ENCODE measurements at regions not wholly inside any gene's neighbourhood (a gene's known extent, or its start where the extent isn't known, plus 50 kb on each side); places are given as distances from the start of the nearest gene placed in this dataset.
"Not testable (repeated sequence)": the region's sequence is repeated elsewhere in the genome, so short reads cannot be mapped to it uniquely, and the experiment has no call there.

- no peak for DNase-seq
These were observed 50.3 kb upstream of the OSBPL11 start for GRCh38 chr3:125645616-125646015.

- no peak for DNase-seq
These were observed 51.3 kb upstream of the OSBPL11 start for GRCh38 chr3:125646581-125646980.

GRCh38 chr3:125647318-125648014 is 52.2 kb upstream of the OSBPL11 start:
- no peak for DNase-seq

GRCh38 chr3:125651244-125651643 is 55.9 kb upstream of the OSBPL11 start:
- no peak for DNase-seq

- DNase-seq: no peak
These were observed 57.1 kb upstream of the OSBPL11 start for GRCh38 chr3:125652349-125652748.

DNA sequence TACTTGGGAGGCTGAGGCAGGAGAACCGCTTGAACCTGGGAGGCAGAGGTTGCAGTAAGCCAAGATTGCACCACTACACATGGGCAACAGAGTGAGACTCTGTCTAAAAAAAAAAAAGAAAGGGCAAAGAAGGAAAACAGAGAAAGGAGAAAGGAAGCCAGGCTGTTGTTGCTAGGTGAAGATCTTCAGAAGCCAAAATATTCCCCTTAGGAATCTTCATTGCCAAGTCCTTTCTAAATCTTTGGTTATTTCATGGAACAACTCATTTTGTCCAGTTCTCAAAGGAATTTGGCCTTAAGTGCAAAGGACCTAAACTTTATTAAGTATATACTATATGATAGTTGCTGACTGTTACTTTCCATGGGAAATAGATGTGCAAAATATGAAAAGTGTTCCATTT is 59.2 kb upstream of the OSBPL11 start:
- DNase-seq: no peak

DNA sequence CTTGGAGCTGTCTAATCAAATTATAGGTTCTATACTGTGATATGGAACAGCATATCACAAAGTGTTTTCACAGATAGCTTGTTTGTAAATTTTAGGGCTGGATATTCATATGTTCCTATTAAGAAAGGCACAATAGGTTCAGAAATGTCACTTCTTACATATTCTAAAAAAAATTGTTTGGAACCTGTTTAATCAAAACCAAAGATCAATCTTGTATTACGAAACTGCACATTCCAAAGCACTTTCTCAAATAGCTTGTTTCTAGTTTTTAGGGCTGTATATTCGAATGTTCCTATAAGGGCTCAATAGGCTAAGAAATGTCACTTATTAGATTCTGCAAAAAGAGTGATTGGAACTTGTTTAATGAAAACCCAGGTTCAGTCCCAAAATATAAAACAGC is 67.4 kb upstream of the OSBPL11 start:
- no peak for DNase-seq

GRCh38 chr3:125670352-125670751 is 75.1 kb upstream of the OSBPL11 start:
- DNase-seq: no peak

DNA sequence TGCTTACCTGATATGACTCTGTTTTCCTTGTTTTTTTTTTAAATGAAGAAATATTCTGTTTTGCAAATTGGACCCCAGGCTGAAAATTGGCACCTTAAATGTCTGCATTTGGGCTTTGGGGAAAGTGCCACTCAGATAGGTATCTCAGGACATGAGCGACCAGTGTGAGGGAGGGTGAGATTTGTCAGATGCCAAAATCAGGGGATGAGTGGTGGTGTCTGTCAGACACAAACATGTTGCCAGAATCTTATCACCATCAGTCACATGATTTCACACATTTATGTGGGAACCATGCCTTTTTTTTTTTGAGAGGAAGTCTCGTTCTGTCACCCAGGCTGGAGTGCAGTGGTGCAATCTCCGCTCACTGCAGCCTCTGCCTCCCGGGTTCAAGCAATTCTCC is 75.6 kb upstream of the OSBPL11 start:
- DNase-seq: no peak

- no peak for DNase-seq
These were observed 76.4 kb upstream of the OSBPL11 start for GRCh38 chr3:125671461-125672243.

GRCh38 chr3:125675791-125676190 is 80.5 kb upstream of the OSBPL11 start:
- no peak for DNase-seq

GRCh38 chr3:125679258-125679657 is 84.0 kb upstream of the OSBPL11 start:
- no peak for DNase-seq

DNA sequence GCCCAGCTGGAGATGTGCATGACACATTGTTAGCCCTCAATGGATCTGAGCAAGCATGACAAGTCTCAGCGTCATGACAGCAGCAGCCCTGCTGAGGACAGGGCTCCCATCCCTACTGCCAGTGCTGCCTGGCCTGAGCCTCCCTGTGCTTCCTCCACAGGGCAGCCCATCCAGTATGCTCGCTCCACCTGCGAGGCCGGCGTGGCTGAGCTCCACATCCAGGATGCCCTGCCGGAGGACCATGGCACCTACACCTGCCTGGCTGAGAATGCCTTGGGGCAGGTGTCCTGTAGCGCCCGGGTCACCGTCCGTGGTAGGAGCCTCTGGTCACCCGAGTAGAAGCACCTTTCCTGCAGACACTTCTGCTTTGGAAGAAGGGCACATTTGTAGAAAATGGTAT is 85.8 kb upstream of the OSBPL11 start:
- no peak for DNase-seq

DNA sequence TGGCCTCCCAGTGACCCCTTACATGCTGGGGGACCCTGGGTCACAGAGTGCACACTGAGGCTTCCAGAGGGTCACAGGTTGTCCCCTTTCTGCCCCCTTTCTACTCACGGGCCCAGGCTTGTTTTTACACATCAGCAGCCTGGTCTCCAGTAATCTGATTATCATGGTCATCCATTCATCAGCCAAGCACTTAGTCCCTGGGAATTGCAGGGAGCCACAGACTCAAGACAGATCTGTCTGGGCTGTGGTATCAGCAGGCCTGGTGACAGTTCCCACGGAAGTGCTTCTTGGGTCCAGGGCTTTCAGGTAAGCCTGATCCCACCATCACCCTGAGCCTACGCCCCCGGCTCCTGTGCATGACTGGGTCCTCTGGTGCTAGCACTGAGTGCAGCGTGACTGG is 86.6 kb upstream of the OSBPL11 start:
- not testable (repeated sequence) for DNase-seq

- DNase-seq: not testable (repeated sequence)
These were observed 87.3 kb upstream of the OSBPL11 start for GRCh38 chr3:125682610-125683009.

DNA sequence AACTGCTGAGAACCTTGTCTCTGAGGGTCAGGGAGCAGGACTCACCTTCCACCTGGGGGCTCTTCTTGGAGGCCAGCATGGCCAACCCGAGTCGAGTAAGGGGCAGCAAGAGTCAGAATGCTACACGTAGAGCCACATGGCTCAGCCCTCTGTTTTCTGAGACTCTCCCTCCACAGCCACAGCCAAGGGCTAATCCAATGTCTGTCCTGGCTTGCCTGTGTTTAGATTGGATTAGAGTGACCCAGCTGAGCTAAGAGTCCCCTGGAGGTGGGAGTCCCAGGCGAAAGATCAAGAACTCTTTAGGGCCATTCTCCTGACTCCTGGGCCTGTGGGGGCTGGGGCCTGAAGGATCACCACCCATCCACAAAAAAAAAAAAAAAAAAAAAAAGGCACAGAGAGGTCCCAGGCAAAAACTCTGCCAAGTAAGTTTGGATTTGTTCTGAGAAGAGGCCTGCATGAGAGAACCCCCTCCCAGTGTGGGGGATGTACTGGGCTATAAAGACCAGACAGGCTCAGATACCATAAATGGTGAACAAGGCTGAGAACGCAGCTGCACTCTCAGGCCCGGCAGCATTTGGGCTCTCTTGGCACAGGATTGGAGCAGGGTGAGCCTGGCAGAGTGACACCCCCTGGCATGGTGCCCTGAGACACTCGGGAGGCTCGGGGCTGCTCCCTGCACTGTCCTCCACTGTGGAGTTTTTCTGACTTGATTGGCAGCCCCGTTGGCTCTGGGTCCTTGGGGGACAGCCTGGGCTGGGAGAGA is 88.0 kb upstream of the OSBPL11 start:
- DNase-seq: no peak

DNA sequence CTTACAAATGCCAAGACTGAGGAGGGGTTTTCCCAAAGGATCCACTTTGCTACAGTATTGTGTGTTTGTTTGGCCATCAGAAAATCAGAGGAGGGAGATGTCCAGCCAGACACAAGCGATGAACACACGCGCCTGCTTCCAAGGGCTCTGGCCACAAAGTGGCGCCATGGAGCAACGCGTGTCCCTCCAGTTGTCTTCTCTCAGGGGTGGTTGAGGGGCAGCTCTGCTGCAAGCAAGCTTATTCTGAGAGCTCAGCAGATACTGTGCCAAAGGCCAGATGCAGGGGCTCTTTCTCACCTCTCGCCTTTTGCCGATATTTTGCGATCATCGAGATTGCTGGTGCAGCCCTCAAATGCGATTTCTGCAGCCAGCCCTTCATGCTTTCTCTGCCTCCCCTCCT is 88.9 kb upstream of the OSBPL11 start:
- DNase-seq: no peak

DNA sequence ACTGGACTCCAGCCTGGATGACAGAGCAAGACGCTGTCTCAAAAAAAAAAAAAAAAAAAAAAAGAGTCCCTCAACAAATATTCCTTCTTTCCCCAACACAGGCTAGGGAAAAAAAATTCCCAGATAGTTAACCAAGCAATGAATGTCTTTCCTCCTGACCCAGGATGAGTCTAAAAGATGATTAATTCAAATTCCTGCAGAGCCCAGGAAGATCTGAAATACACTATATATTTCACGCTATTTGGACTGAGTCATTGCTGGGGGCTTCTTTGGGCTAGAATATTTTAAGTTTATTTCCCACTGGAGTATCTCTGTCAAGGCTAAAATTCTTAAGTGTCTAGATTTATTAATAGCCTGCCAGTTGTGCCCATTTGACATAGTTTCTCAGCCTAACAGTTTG is 90.4 kb upstream of the OSBPL11 start:
- DNase-seq: not testable (repeated sequence)

DNA sequence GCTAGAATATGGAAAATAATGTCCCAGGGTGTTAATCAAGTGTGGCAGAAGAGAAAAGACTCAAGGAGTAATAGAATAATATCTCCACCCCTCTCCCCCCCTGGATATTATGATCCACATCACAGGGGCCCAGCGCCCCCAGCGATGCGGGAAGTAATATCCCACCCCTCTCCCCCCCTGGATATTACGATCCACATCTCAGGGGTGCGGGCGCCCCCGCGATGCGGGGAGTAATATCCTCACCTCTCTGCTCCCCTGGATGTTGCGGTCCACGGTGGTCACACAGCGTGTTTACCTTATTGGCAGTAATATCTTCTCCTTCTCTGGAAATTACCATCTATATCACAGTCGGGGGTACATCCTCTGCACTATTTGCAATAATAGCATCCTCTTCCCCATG is 97.1 kb upstream of the OSBPL11 start:
- DNase-seq: no peak

DNA sequence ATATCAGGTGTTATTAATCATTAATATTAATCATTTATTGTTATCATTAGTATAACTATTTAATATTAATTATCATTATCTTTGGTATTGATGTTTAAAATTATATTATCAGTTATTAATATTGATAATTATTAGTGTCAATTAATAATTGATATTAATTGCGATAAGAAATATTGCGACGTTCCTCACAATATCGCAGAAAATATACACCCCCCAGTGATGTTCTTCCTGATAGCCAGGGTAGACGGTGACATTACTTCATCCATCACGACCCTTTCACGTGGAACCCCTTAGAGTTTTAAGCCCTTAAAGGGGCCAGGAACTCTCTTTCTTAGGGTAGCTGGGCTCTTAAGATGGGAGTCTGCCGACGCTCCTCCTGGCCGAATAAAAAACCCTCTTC is 98.6 kb upstream of the OSBPL11 start:
- DNase-seq: no peak

DNA sequence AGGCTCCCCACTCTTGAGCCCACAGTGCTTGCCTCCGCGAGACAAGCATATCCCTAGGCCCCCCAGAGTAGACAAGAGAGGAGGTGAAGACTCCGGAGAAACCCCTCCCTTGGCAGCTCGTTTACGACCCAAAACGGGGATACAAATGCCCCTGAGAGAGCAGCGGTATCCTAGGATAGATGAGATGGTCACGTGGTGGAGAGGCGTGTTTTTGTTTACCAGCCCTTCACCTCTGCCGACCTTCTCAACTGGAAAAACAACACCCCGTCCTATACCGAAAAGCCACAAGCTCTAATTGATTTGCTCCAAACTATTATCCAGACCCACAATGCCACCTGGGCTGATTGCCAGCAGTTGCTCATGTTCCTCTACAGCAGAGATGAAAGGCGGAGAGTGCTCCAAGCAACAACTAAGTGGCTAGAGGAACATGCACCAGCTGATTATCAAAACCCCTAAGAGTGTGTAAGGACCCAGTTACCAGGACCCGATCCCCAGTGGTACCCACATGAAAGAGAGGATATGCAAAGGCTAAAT is 99.5 kb upstream of the OSBPL11 start:
- no peak for DNase-seq

- DNase-seq: no peak
These were observed 100.4 kb upstream of the OSBPL11 start for GRCh38 chr3:125695688-125696087.

DNA sequence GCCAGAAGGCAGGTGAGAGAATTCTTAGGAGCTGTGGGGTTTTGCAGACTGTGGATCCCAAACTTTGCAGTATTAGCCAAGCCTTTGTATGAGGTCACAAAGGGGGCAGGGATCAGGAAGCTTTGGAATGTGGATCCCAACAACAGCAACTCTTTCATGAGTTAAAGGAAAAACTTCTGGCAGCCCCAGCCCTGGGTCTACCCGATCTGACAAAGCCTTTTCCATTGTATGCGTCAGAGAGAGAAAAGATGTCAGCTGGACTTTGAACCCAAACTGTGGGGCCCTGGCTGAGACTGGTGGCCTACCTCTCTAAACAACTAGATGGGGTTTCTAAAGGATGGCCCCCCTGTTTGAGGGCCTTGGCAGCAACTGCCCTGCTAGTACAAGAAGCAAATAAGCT is 101.8 kb upstream of the OSBPL11 start:
- not testable (repeated sequence) for DNase-seq

All from stimulated activated CD4-positive, alpha-beta T cell treated with anti-CD3 and anti-CD28 coated beads, Interleukin-4, amount 100 ng/mL, for 24 hours (primary cell).